Osteoblast (primary cell): ENCODE measurements at regions not wholly inside any gene's neighbourhood (a gene's known extent, or its start where the extent isn't known, plus 50 kb on each side); places are given as distances from the start of the nearest gene placed in this dataset.

ENCODE experiments used
- DNase-seq: peaks from one replicate; pipeline ENCODE4 v3.0.0; 2011; ENCODE audit warnings: low spot score, mixed read lengths; ENCODE audit not compliant: insufficient read length; ENCODE audit errors: missing footprints
- H2AFZ ChIP-seq: 2 replicates; pipeline ENCODE4 v1.6.0; 2011; ENCODE audit warnings: mild to moderate bottlenecking, low read length
- H3K27ac ChIP-seq: 2 replicates; pipeline ENCODE4 v1.5.1; 2011; ENCODE audit warnings: mild to moderate bottlenecking, low read depth, low read length, moderate library complexity
- H3K27me3 ChIP-seq: 2 replicates; pipeline ENCODE4 v1.6.0; 2012; ENCODE audit warnings: mild to moderate bottlenecking, control low read depth, inconsistent platforms, low read length, moderate library complexity; ENCODE audit not compliant: insufficient read depth
- H3K36me3 ChIP-seq: 2 replicates; pipeline ENCODE4 v1.5.1; 2011; ENCODE audit warnings: mild to moderate bottlenecking, low read length, control low read depth, moderate library complexity; ENCODE audit not compliant: insufficient read depth
- H3K4me1 ChIP-seq: 2 replicates; pipeline ENCODE4 v1.5.1; 2011; ENCODE audit warnings: mild to moderate bottlenecking, low read length, control low read depth, moderate library complexity; ENCODE audit not compliant: insufficient read depth
- H3K4me2 ChIP-seq: 2 replicates; pipeline ENCODE4 v1.6.0; 2011; ENCODE audit warnings: mild to moderate bottlenecking, low read length; ENCODE audit not compliant: insufficient read depth
- H3K4me3 ChIP-seq: fragments of 200-600 bp; sonication (generic); 3 replicates; pipeline ENCODE4 v1.5.1; 2012; ENCODE audit warnings: mild to moderate bottlenecking, low read length, inconsistent platforms; ENCODE audit not compliant: insufficient read depth
- H3K79me2 ChIP-seq: 2 replicates; pipeline ENCODE4 v1.6.0; 2012; ENCODE audit warnings: mild to moderate bottlenecking, low read length, control low read depth, inconsistent platforms; ENCODE audit not compliant: insufficient read depth
- H3K9me3 ChIP-seq: 2 replicates; pipeline ENCODE4 v1.5.1; 2011; ENCODE audit warnings: low read depth, low read length, control low read depth
- H4K20me1 ChIP-seq: 2 replicates; pipeline ENCODE4 v1.6.0; 2012; ENCODE audit warnings: mild to moderate bottlenecking, low read length, control low read depth; ENCODE audit not compliant: insufficient read depth
- TF ChIP-seq, protein P1 (sequence below): IDR thresholded peaks from 2 replicates; pipeline ENCODE4 v1.5.1; 2011; ENCODE audit warnings: mild to moderate bottlenecking, low read depth, low read length, moderate library complexity; ENCODE audit errors: extremely low read depth

DNA sequence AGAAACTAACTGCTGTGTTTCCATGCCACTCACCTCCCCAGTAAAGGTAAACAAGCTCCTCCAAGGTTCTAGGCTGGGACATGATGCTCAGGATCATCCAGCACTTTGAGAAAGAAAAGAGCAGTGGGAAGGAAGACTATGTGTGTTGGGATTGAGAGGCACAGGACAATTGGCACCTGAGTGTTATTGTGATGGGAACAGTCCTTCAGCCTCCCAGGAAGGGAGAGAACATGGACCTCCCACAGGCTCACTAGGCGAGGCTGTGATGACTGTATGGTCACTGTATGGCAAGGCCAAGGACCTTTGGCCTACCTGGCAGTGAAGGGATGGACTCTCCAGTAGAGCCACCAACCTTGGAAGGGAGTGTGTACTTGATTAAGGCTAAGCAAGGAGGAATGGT is 123.2 kb upstream of the UNC5B start:
- Histone ChIP-seq H3K36me3 (no peaks in the 10 kb centered on the region), H4K20me1 (no peaks in the 10 kb centered on the region), H3K4me3 (no peak overlapping the region), H3K79me2 (no peaks in the 10 kb centered on the region), H3K9me3 (peaks cover 1% of the 10 kb centered on the region), H3K4me1 (no peaks in the 10 kb centered on the region), H3K4me2 (no peak overlapping the region), H2AFZ (no peak overlapping the region), H3K27ac (no peak overlapping the region), H3K27me3 (peaks cover 12% of the 10 kb centered on the region)
- DNase-seq, result peak; percentile 43
- TF ChIP-seq, protein P1, sequence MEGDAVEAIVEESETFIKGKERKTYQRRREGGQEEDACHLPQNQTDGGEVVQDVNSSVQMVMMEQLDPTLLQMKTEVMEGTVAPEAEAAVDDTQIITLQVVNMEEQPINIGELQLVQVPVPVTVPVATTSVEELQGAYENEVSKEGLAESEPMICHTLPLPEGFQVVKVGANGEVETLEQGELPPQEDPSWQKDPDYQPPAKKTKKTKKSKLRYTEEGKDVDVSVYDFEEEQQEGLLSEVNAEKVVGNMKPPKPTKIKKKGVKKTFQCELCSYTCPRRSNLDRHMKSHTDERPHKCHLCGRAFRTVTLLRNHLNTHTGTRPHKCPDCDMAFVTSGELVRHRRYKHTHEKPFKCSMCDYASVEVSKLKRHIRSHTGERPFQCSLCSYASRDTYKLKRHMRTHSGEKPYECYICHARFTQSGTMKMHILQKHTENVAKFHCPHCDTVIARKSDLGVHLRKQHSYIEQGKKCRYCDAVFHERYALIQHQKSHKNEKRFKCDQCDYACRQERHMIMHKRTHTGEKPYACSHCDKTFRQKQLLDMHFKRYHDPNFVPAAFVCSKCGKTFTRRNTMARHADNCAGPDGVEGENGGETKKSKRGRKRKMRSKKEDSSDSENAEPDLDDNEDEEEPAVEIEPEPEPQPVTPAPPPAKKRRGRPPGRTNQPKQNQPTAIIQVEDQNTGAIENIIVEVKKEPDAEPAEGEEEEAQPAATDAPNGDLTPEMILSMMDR, result no peak

DNA sequence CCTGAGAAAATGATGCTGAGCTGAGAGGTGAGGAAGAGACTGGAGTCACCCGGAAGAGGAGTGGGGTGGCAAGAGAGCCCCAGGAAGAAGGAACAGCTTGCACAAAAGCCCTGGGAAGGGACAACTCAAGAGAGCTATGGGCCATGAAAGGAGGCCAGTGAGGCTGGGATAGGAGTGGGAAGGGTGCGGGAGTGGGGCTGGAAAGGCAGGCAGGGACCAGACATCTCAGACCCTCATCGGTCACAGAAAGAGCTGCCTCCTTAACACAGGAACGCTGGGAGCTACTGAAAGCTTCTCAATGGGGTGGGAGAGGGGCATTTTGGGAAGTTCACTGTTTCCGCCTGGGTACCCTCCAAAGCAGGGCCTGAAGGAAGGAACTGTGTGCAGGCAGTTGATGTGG is 122.0 kb upstream of the UNC5B start:
- Histone ChIP-seq H3K36me3 (no peaks in the 10 kb centered on the region), H3K9me3 (peaks cover 2% of the 10 kb centered on the region), H3K27ac (no peak overlapping the region), H3K4me3 (no peak overlapping the region), H2AFZ (no peak overlapping the region), H4K20me1 (no peaks in the 10 kb centered on the region), H3K79me2 (no peaks in the 10 kb centered on the region), H3K4me2 (no peak overlapping the region), H3K4me1 (no peaks in the 10 kb centered on the region), H3K27me3 (peaks cover 14% of the 10 kb centered on the region)
- TF ChIP-seq, protein P1, result no peak
- DNase-seq, result no peak

DNA sequence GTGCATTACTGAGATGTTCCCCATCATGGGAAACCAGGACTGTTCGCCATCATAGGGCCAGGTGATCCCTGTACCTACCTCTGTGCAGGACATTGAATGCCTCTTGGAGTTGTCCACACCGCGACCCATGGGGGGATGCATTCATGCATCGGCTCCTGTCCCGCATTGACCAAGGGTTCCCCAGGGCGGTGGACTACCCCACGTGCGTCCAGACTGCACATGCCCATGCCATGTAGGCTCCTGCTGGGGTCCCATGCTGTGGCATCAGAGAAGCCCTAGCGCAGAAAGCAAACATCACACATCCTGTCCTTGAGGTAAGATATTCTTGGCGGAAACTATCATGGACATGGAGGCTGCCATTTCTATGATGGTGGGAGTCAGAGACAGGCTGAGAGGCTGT is 121.6 kb upstream of the UNC5B start:
- no peaks in the 10 kb centered on the region for H4K20me1 ChIP-seq
- no peaks in the 10 kb centered on the region for H3K36me3 ChIP-seq
- H2AFZ ChIP-seq, result no peak overlapping the region
- no peak overlapping the region for H3K4me2 ChIP-seq
- no peak overlapping the region for H3K27ac ChIP-seq
- no peak overlapping the region for H3K4me3 ChIP-seq
- TF ChIP-seq, protein P1, result no peak
- peaks cover 14% of the 10 kb centered on the region for H3K27me3 ChIP-seq
- no peak for DNase-seq
- H3K9me3 ChIP-seq, result peaks cover 2% of the 10 kb centered on the region
- no peaks in the 10 kb centered on the region for H3K4me1 ChIP-seq
- H3K79me2 ChIP-seq, result no peaks in the 10 kb centered on the region

DNA sequence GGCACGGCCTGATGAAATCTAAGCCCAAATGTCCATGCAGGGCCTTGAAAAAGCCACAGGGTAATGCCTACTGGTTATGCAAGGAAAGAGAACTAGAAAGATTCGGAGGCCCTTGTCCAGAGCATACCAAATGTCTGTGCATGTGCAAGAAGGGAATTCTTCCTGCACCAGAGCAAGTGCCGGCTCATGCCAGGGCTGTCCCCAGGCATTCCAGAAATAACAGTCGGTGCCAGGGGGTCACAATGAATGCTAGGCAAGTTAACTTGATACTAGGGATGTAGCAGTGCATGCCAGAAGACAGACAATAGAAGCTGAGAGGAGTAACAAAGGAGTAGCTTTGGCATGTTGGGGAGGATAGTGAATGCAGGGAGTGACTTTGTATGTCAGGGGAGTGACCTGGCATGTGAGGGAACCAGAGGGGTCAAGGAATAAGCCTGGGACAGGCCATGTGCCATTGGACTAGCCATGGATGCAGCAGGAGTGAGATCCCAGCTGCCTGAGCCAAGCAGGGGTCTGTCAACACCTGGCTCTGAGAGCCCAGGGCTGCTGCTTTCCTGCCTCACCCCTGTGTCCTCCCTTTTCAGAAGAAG is 119.5 kb upstream of the UNC5B start:
- H2AFZ ChIP-seq, result no peak overlapping the region
- H3K4me3 ChIP-seq, result no peak overlapping the region
- H3K27me3 ChIP-seq, result peaks cover 14% of the 10 kb centered on the region
- H3K36me3 ChIP-seq, result no peaks in the 10 kb centered on the region
- H4K20me1 ChIP-seq, result no peaks in the 10 kb centered on the region
- H3K4me2 ChIP-seq, result no peak overlapping the region
- TF ChIP-seq, protein P1, result no peak
- no peaks in the 10 kb centered on the region for H3K79me2 ChIP-seq
- DNase-seq, result peak; percentile 53
- no peaks in the 10 kb centered on the region for H3K4me1 ChIP-seq
- H3K9me3 ChIP-seq, result peaks cover 2% of the 10 kb centered on the region
- H3K27ac ChIP-seq, result no peak overlapping the region
